HG03108 (cell line): ENCODE measurements at regions not wholly inside any gene's neighbourhood (a gene's known extent, or its start where the extent isn't known, plus 50 kb on each side); places are given as distances from the start of the nearest gene placed in this dataset.
"Not testable (repeated sequence)": the region's sequence is repeated elsewhere in the genome, so short reads cannot be mapped to it uniquely, and the experiment has no call there.

Experiments used
- ATAC-seq: cut with Tn5 transposase; IDR thresholded peaks from one replicate; pipeline ENCODE4 v1.9.1; 2021; ENCODE audit warnings: moderate library complexity; ENCODE audit not compliant: unreplicated experiment

DNA sequence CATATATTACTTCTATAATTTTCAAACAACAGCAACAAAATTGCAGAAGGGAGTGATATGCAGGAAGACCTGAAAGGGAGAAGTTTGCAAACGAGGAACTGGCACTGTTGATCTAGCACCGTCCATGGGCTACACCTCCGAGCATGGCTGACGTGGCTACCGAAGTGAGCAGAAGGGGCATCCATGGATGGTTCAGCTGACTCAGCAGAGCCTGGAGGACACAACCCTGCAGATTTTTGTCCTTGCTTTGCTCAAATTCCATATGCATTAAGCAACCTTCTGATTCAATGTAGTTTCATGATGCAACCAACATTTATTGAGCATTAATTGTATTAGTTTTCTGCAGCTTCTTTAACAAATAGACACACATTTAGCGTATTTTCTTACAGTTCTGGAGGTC is 191.2 kb downstream of the C1orf94 start:
- ATAC-seq: no peak

DNA sequence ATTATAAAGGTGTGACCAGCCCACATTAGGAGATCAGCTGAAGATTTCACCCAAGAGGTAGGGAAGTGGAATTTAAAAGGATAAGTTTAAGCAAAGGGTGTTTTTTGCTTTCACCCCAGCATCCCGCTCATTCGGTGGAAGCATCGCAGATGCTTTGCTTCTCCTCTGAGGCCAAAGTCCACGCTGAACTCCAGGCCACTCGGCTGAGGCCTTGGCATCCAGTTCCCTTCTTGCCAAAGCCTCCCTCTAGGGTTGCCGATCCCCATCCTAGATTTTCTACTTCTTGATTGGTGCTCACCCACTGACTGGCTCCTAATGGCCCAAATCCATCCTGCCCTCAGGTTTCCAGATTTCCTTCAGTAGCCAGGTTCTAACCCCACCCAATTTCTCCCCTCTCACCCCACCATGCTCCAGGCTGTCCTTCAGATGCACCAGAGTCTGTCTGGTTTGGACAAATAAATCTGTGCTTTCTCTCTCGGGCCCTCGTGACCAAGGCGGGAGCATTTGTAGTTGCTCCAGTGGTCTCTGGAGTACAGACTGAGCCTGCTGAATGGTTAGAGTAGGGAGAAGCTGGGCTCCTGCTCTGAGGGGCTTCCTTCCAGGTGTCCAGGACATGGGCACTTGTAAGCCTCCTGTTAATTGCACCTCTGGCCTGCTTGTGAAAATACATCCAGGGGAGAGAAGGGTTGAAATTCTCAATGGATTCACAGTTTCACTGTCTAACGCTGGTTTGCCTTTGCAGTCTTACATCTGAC is 193.2 kb downstream of the C1orf94 start:
- ATAC-seq: no peak

DNA sequence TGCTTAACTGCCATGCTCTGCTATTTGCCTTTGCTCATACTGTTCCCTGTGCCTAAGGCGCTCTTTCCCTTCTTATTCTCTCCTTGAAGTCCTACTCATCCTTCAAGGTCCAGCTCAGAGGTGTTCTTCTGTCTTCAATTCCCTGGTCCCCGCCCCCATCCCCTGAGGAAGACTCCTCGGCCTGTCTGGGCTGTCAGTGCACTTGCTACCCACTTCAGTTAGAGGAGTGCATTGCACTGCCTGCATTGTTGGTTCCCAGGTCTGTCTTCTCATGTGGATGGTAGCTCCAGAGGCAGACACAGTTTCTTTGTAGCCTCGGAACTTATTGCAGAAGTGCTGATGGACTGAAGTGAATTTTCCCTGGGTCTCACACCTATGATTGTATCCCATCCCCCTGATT is 194.0 kb downstream of the C1orf94 start:
- no peak for ATAC-seq

DNA sequence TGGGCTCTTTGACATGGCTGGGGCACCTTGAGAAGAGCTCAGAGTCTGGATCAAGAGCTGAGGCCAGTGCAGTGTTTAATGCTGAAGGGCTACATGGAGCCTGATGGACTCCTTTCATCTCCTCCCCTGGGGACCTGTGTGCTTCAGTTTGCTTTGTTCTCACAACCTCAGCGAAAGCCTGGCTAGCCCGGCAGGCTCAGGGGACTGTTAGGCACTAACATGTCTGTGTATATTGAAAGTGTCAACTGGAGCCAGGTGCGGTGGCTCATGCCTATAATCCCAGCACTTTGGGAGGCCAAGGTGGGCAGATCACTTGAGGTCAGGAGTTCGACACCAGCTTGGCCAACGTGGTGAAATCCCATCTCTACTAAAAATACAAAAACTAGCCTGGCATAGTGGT is 194.5 kb downstream of the C1orf94 start:
- not testable (repeated sequence) for ATAC-seq

DNA sequence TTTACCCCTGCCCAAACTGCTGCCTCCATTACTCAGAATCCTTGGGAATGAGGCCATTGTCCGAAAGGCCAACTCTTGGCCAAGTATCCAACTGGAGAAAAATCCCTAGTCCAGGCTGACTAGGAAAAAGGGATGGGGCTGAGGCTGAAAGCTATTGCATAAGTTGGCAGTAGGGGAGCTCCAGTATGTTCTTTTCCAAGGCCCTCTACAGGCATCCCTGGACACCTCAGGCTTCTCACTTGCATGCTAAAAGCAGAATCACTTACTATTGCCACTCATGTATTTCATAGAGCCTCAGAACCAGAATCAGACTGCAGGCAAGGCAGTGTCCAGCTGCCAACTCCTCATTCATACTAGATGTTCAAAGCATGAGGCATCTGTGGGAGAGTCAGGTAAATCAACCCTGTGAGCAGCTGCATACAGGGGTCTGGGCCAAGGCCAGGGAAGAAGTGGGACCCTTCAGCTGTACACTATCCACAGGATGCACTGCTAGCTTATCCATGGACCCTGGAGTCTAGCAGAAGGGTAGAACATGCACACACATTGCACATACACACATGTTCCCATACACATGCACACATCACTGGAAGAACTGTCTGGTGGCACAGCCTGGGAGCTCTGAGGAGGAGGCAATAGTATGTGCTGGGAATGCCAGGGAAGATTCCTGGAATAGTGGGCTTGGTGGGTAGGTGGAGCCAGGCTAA is 195.3 kb downstream of the C1orf94 start:
- ATAC-seq: no peak

DNA sequence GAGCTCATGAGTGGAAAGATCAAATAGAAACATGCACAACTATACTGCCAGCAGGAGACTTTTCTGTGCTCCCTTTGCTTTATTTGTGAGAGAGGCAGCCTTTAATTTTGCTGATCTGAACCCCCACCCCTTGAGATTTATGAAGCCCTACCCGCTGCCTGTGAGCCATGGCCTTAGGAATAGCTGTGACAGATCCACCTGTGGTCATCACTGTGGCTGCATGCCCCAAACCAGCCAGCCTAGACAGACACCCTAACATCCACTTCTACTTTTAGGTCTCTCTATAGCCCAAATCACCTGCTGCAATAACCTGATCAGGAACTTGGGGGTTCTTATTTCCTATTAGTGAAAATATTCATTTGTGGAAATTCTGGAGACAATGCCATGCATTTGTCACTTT is 196.2 kb downstream of the C1orf94 start:
- no peak for ATAC-seq

DNA sequence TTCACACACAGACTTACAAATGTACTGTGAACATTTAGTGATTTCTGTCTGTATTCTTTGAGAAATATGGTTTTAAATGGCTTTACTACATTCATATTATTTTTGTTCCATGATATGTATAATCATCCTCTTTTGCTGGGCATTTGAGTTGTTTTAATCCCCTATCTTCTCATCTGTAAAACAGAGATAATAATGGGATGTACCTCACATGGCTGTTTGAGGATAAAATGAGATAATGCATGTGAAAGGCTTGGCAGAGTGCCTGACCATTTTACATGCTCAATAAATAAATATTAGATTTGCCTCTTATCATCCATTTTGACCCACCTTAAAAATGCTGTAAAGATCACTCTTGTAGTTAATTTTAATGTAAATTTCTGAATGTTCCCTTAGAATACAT is 197.2 kb downstream of the C1orf94 start:
- ATAC-seq: no peak

DNA sequence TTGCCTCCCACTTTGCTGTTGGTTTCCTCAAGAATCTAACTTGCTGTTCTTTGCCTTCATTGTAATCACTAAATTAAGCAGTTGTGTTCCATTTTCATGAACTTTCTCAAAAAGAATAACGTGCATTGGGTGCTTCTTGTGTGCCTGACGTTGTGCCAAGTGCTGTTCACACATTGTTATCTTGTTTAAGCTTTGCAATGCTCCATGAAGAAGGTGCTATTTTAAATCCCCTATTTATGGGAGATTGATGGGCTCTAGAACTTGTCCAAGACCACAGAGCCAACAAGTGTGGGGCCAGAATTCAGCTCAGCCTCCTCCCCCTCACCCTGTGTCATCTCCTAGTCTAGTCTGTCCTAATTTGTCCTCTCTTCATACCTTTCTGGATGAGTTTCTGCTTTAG is 199.8 kb downstream of the C1orf94 start:
- ATAC-seq: no peak

DNA sequence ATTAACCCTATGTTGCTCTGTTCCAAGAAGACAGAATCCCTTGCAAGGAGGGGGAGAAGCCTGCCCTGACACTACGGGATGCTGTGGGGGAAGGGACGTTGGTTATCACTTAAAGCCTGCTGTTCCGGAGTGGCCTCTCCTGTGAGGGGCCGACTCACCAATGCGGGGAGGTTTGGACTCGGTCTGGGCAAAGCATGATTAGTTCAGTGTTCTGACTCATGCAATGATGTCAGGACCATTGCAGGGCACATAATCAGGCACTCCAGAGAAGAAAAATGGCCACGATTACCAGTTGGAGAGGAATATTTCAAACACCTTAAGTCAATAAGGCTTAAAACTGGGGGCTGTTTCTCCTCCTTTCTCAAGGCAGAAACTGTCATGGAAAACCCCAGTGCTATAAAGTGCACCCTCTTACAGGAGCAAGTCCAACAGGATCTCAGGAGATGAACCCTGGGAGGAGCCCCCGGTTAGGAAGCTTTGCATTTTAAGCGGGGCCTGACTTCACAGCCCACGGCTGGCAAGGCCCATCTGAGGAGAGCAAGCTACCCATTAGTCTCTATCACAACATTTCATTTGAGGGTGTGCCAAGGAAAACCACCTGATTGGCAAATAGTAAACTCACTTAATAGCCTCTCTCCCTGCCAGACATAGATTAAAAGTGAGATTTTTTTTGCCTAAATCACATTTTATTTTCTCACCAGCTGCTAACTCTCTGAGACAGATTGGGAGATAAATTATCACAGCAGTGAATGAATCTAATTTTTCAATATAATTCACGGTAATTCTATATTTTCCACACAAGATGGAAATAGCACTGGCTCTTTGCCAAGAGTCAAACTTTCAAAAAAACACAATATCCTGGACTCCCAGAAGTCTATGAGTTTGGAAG is 202.5 kb downstream of the C1orf94 start:
- no peak for ATAC-seq

DNA sequence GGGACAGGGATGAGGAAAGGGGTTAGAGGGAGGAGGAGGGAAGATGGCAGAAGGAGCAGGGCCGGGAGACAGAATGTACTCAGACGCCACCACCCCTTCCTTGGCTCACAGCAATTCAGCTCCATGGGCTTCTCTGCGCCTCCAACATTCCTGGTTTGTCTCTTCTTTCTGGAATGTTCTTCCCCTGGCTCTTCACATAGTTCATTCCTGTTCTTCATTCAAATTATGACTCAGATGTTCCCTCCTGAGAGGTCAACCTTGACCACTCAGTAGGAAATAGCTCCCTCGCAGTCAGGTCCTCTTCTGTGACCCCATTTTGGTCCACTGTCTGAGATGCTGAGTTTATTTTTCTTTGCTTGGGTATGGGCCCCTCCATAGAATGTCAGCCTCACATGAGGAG is 203.2 kb downstream of the C1orf94 start:
- no peak for ATAC-seq

DNA sequence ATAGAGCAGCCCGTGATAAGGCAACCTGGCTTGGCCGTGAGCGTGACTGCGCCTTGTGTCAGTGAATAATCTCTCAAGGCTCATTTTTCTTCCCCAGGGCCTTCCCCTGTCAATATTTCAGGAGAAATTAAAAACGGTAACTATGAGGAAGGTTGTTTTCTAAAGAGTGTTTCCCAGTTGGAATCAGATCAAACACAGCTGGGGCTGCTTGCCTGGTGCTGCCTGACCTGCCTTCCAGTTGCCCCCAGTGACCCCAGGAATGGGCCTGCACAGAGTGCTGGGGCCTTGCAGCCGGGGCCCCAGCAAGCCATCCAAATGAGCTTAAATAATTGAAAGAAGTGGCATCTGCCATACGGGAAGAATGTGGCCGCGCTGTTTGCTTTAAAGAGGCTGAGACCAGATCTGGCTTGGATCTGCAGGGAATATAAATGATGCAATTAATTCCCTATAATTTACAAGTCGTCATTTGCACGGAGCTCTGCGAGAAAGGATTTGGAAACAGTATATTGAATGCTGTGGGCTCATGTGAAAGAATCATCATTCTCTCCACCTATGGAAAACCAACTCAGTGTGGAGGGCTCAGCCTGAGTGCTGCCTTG is 203.9 kb downstream of the C1orf94 start:
- ATAC-seq: no peak

DNA sequence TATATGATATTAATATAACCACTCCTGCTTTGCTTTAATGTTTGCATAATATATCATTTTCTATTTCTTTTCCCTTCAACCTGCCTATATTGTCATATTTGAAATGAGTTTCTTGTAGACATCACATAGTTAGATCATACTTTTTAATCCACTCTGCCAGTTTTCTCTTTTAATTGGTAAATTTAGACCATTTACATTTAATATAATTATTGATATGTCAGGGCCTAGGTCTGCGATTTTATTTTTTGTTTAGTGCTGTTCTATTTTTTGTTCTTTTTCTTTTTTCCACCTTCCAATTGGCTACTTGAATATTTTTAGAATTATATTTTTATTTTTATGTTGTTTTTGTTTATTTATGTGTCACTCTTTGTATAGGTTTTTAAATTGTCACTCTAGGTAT is 213.3 kb downstream of the C1orf94 start:
- no peak for ATAC-seq

DNA sequence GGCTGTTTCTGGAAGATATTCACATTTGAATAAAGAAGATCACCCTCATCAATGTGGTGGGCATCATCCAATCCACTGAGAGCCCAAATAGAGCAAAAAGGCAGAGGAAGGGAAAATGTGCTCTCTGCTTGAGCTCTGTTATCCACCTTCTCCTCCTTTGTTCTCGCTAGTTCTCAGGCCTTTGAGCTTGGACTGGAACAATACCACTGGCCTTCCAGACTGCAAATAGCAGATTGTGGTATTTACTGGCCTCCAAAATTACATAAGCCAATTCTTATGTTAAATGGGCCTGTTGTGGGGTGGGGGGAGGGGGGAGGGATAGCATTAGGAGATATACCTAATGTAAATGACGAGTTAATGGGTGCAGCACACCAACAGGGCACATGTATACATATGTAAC is 219.3 kb downstream of the C1orf94 start:
- ATAC-seq: no peak

DNA sequence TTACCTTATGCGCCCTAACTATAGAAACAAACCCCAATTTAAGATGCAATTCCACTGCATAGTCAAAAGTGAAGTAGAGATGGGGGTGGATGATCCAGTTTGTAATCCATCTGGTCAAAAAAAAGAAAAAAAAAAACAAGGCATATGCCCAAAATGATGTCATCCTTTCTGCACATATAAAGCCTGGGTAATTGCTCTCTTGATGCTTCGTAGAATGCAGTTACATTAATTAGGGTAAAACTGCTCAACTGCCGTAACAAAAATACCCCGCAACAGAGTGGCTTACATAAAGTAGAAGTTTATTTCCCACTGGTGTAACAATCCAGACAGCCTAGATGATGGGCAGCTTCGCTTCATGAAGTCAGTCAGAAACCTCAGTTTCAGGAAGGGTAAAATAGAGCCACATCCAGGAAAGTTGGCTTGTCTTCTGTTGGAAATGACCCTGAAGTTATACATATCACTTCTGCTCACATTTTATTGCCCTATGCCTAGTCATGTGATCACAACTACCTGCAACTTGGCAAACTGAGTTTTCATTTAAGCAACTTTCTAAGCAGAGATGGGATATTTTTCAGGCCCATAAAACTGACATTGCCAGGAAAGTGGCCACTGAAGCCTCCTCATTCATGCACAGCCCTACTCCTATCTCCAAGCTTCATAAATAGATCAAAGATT is 221.7 kb downstream of the C1orf94 start:
- ATAC-seq: no peak

DNA sequence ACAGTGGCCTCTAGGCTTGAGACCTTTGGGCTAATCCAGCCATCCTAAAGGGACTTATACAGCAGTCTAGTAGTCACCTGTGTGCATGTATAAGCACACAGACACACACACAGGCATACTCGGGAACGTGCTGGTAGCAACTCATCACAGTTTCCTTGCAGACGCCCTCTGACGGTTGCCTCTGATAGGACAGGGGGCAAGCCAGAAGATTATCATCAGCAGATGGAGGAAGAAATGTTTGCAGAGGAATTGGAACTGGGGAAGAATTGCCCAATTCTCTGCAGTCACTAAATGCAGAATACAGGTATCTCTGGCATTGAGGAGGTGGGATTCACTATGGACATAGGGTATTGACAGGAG is 222.2 kb downstream of the C1orf94 start:
- ATAC-seq: no peak

DNA sequence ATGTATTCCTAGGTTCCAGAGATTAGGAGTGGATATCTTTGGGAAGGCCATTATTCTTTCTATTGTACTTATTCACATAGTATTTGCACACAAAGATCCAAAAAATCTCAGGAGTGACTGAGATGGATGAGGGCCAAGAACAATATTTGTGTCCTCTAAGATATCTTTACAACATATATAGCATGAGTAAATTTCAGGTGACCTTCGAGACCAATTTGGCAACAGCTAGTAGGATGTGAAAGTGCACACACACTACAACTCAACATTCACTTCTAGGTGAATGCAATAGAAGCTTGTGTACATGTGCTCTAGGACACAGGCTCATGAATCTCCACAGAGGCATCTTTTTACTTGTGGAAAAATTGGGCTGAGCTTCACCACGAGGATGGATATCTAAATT is 224.0 kb downstream of the C1orf94 start:
- ATAC-seq: no peak

DNA sequence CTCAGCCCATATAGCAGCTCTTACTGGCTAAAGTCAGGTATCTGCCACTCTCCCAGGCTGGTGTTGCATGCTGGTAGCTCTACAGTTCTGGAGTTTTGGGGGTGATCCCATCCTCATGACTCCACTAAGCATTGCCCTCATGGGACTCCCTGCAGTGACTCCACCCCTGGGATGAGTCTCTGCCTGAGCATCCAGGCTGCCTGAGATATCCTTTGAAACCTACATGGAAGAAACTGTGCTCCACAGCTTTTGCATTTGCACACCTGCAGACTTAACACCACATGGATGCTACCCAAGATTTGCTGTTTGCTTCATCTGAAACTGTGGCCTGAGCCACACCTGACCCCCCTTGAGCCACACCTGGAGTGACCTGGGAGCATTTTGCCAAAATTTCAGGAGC is 226.4 kb downstream of the C1orf94 start:
- ATAC-seq: no peak

DNA sequence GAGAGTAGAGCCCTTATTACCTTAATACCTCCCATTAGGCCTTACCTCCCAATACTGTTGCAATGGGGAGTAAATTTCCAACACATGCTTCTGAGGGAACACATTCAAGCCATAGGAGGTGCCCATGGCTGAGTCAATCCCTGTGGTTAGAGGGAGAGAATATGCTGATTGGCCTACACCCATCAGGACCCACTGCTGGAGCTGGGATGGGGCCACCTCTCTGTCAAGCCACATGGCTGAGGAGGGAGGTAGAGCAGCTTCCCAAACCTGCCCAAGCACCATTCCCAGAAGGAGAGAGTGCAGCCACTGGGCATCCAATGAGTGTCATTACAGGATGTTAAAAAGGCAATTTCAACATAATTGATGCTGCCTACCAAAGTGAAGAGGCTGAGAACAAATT is 228.1 kb downstream of the C1orf94 start:
- no peak for ATAC-seq

DNA sequence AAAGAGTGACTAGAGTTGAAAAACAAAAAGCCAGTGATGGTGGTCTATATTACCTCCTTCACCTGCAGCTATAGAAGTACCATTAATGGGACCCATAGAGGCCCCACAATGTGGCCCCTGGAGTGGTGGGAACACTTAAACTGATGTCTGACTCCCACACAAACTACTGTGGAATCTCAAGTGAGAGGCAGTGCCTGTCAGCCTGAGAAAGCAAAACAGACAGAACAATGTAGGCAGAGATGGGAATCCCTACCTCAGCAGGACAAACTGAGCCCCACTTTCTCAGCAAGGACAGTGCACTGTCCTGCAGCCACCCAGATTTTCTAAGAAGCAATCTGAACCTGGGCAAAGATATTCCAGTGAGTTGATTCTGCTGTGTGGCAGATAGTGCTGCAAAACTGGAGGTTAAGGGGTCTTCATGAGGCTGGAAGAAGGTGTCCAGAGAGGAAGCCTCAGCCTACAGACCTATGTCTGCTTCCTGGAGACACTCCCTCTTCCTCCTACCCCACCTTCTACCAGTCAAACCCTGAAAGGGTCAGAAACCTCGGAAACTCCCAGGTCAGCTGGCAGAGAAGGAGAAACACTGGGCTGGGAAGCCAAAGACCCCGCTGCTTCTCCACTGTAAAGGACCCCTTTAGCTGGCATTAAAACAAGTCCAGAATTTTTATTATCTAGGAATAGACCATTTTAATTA is 228.7 kb downstream of the C1orf94 start:
- no peak for ATAC-seq

DNA sequence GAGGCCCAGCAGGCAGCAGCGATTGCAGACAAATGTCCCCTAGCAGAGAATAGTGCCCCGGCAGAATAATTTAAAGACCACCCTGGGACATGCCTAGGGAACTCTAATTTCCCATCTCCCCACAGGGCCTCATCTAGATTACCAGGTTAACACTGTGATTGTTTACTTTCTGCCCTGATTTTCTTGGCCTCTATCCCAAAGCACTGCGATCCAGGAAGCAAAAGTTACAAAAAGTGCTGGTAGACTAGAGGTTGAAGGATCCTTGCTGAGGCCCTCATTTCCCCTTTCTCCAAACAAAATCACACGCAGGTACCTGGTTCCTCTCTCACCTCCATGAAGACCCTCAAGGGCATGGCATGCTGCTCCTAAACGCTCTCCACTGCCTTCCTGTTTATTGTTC is 229.7 kb downstream of the C1orf94 start:
- ATAC-seq: no peak
